ENCODE measurements at regions not wholly inside any gene's neighbourhood (a gene's known extent, or its start where the extent isn't known, plus 50 kb on each side); places are given as distances from the start of the nearest gene placed in this dataset.

DNA sequence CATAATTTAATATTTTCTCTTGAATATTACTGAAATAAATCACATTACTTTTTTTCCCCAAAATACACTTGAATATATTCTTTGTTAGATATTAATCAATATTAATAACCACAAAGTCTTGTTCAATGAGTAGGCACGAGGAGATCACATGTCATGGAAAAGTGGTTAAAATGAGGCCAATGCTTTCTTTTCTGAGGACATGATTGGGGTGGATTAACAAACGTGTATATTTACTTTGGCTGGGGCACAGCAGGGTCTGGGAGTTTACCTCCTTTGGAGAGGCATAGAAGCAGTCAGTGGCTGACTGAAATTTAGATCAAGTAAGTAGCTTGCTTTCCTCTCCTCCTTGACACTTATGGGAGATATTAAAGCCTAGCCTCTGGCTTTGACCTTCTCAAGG lies 664.3 kb upstream of the B3GALT2 start:
- H3F3A ChIP-seq (ENCODE audit: low read depth): no peaks in the 10 kb centered on the region
- no peak overlapping the region for H3K4me3 ChIP-seq (ENCODE audit: low read length, poor library complexity, severe bottlenecking)
- no peak overlapping the region for H3K9ac ChIP-seq (ENCODE audit: low read depth, low read length, poor library complexity, severe bottlenecking)
- H3K79me2 ChIP-seq (ENCODE audit: insufficient read depth, low read length): no peaks in the 10 kb centered on the region
- H3K9me3 ChIP-seq (ENCODE audit: insufficient read depth, low read depth, low read length): no peaks in the 10 kb centered on the region
- H3K4me2 ChIP-seq (ENCODE audit: low read depth, low read length, poor library complexity, severe bottlenecking): no peak overlapping the region
- H3K27me3 ChIP-seq (ENCODE audit: insufficient read depth, low read length, poor library complexity, severe bottlenecking): no peaks in the 10 kb centered on the region
- no peaks in the 10 kb centered on the region for H3K9me2 ChIP-seq (replicated peaks; ENCODE audit: low read depth, low read length)
- TF ChIP-seq EZH2phosphoT487 (IDR thresholded peaks at IDR 0.05; ENCODE audit: borderline replicate concordance): no peak
- TF ChIP-seq, protein P1, sequence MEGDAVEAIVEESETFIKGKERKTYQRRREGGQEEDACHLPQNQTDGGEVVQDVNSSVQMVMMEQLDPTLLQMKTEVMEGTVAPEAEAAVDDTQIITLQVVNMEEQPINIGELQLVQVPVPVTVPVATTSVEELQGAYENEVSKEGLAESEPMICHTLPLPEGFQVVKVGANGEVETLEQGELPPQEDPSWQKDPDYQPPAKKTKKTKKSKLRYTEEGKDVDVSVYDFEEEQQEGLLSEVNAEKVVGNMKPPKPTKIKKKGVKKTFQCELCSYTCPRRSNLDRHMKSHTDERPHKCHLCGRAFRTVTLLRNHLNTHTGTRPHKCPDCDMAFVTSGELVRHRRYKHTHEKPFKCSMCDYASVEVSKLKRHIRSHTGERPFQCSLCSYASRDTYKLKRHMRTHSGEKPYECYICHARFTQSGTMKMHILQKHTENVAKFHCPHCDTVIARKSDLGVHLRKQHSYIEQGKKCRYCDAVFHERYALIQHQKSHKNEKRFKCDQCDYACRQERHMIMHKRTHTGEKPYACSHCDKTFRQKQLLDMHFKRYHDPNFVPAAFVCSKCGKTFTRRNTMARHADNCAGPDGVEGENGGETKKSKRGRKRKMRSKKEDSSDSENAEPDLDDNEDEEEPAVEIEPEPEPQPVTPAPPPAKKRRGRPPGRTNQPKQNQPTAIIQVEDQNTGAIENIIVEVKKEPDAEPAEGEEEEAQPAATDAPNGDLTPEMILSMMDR (conservative IDR thresholded peaks at IDR 0.05; ENCODE audit: low read length): no peak
- H3K36me3 ChIP-seq (ENCODE audit: insufficient read depth, low read length): no peaks in the 10 kb centered on the region
- no peaks in the 10 kb centered on the region for H4K20me1 ChIP-seq (ENCODE audit: insufficient read depth, low read length, poor library complexity, severe bottlenecking)
- no peak overlapping the region for H2AFZ ChIP-seq (ENCODE audit: low read length)
- no peaks in the 10 kb centered on the region for H3K4me1 ChIP-seq (ENCODE audit: insufficient read depth, low read length, poor library complexity, severe bottlenecking)

DNA sequence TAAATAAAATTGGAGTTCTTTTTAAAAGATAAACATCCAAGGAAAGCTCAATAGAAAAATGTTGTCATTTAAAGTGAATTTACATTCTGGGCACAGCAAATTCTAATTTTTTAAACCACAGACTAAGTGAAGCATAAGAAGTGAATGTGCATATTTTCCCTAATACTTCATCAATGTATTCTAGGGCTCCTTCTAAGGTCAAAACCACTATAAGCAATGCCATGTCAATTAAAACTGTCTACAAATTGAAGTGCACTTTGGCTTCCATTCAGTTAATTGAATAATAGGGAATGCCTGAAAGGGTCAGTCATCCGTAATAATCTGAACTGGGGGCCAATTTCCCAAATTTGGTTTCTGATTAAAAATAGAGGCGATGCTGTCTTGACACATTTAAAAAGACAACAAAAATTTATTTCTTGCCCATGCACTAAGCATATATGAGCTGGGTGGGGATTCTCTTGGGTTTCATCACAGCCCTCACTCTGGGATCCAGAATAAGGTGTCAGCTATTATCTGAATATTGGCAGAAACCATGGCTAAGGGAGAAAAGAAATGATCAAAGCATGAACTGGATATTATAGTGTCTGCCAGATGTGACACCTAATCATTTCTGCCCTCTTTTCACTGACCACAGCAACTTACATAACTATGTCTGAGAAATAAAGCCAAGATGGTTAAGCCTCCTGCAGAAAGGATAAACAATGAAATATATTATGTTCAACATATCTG lies 660.6 kb upstream of the B3GALT2 start:
- no peak overlapping the region for H2AFZ ChIP-seq (ENCODE audit: low read length)
- no peak overlapping the region for H3K4me3 ChIP-seq (ENCODE audit: low read length, poor library complexity, severe bottlenecking)
- no peaks in the 10 kb centered on the region for H4K20me1 ChIP-seq (ENCODE audit: insufficient read depth, low read length, poor library complexity, severe bottlenecking)
- H3K9ac ChIP-seq (ENCODE audit: low read depth, low read length, poor library complexity, severe bottlenecking): no peak overlapping the region
- no peaks in the 10 kb centered on the region for H3K4me1 ChIP-seq (ENCODE audit: insufficient read depth, low read length, poor library complexity, severe bottlenecking)
- H3K36me3 ChIP-seq (ENCODE audit: insufficient read depth, low read length): no peaks in the 10 kb centered on the region
- H3K27me3 ChIP-seq (ENCODE audit: insufficient read depth, low read length, poor library complexity, severe bottlenecking): no peaks in the 10 kb centered on the region
- H3K4me2 ChIP-seq (ENCODE audit: low read depth, low read length, poor library complexity, severe bottlenecking): no peak overlapping the region
- H3K79me2 ChIP-seq (ENCODE audit: insufficient read depth, low read length): no peaks in the 10 kb centered on the region
- 0 out of 2 replicates have a peak, but pooled peaks cover 3% of the 10 kb centered on the region for H3K9me2 ChIP-seq (replicated peaks; ENCODE audit: low read depth, low read length)
- H3F3A ChIP-seq (ENCODE audit: low read depth): no peaks in the 10 kb centered on the region
- TF ChIP-seq EZH2phosphoT487 (IDR thresholded peaks at IDR 0.05; ENCODE audit: borderline replicate concordance): no peak
- TF ChIP-seq, protein P1 (conservative IDR thresholded peaks at IDR 0.05; ENCODE audit: low read length): no peak
- H3K9me3 ChIP-seq (ENCODE audit: insufficient read depth, low read depth, low read length): 0 out of 2 replicates have a peak, but pooled peaks cover 2% of the 10 kb centered on the region

DNA sequence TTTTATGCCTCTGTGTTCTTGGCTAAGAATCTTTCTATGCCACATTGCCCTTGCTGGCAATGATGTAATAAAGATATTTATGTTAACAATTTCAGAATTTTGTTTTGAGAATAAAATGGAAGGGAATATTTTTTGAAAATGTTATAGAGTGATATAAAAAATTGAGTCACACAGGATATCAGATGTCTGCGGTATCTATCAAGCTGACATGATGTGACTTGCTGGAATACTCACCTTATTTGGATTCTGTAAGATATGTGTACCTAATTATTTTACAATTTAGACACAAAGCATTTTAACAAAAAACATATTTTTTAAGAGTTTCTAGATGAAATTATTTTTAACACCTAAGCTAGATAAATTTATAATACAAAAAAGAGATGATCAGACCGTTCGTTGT lies 660.0 kb upstream of the B3GALT2 start:
- Histone ChIP-seq H3K9me2 (replicated peaks; ENCODE audit: low read depth, low read length) (0 out of 2 replicates have a peak, but pooled peaks cover 3% of the 10 kb centered on the region), H3K4me2 (ENCODE audit: low read depth, low read length, poor library complexity, severe bottlenecking) (no peak overlapping the region), H3K79me2 (ENCODE audit: insufficient read depth, low read length) (no peaks in the 10 kb centered on the region), H3K9me3 (ENCODE audit: insufficient read depth, low read depth, low read length) (0 out of 2 replicates have a peak, but pooled peaks cover 2% of the 10 kb centered on the region), H3K9ac (ENCODE audit: low read depth, low read length, poor library complexity, severe bottlenecking) (no peak overlapping the region), H4K20me1 (ENCODE audit: insufficient read depth, low read length, poor library complexity, severe bottlenecking) (no peaks in the 10 kb centered on the region), H3K4me3 (ENCODE audit: low read length, poor library complexity, severe bottlenecking) (no peak overlapping the region), H3K4me1 (ENCODE audit: insufficient read depth, low read length, poor library complexity, severe bottlenecking) (no peaks in the 10 kb centered on the region), H2AFZ (ENCODE audit: low read length) (no peak overlapping the region), H3K27me3 (ENCODE audit: insufficient read depth, low read length, poor library complexity, severe bottlenecking) (no peaks in the 10 kb centered on the region), H3F3A (ENCODE audit: low read depth) (no peaks in the 10 kb centered on the region), H3K36me3 (ENCODE audit: insufficient read depth, low read length) (no peaks in the 10 kb centered on the region)
- no peak for TF ChIP-seq EZH2phosphoT487 (IDR thresholded peaks at IDR 0.05; ENCODE audit: borderline replicate concordance)
- TF ChIP-seq, protein P1 (conservative IDR thresholded peaks at IDR 0.05; ENCODE audit: low read length): no peak

All from Loucy (cell line).